ENCODE measurements at regions not wholly inside any gene's neighbourhood (a gene's known extent, or its start where the extent isn't known, plus 50 kb on each side); places are given as distances from the start of the nearest gene placed in this dataset.
"Not testable (repeated sequence)": the region's sequence is repeated elsewhere in the genome, so short reads cannot be mapped to it uniquely, and the experiment has no call there.

- no peak for DNase-seq
- in situ Hi-C loops (cut with HindIII; ENCODE audit: low pct_ligation_motif_present, low pct_unique_long_range_greater_than_20kb, low sequenced_read_pairs), result no loop called here
These were observed 57.8 kb downstream of the TRIL start for GRCh38 chr7:28900311-28900710.

GRCh38 chr7:28893888-28894287, 64.2 kb downstream of the TRIL start:
- in situ Hi-C loops (cut with HindIII; ENCODE audit: low pct_ligation_motif_present, low pct_unique_long_range_greater_than_20kb, low sequenced_read_pairs), result no loop called here
- DNase-seq, result no peak

DNA sequence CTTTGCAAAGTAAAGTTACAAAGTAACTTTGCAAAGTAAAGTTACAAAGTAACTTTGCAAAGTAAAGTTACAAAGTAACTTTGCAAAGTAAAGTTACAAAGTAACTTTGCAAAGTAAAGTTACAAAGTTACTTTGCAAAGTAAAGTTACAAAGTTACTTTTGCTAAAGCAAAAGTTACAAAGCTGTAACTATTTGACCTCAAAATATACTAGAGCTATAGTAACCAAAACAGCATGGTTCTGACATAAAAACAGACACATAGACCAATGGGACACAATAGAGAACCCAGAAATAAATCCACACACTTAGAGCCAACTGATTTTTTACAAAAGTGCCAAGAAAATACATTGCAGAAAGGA, 66.3 kb downstream of the TRIL start:
- in situ Hi-C loops (cut with HindIII; ENCODE audit: low pct_ligation_motif_present, low pct_unique_long_range_greater_than_20kb, low sequenced_read_pairs), result not testable (repeated sequence)
- peak; percentile 34 for DNase-seq

DNA sequence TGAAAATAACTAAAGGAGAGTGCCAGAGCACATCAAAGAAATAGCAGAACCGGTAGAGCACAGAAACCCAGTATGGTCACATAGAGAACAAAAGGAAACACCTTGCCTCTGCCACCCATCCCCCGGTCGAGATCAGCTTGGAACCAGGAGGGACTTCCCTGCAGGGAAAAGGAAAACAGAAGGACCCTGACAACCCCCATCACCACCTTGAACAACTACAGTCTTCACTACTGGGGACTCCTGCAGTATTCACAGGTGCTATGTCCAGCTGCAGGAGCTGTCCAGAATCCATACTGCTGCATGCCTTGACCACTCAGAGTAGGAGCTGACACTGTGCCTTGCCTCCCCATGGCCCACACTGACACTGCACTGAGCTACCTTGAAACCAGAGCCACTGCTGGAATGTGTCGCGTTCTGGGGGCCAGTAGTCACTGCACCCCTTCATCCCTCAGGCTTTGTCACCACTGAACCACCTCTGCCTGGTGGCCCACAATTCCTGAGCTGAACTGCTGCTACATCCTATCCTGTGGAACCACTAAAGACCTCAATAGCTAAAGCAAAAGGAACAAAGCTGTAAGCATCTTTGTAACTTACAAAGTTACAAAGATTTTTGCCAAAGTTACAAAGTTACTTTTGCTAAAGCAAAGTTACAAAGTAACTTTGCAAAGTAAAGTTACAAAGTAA, 66.8 kb downstream of the TRIL start:
- in situ Hi-C loops (cut with HindIII; ENCODE audit: low pct_ligation_motif_present, low pct_unique_long_range_greater_than_20kb, low sequenced_read_pairs), result no loop called here
- DNase-seq, result peak; percentile 56

- DNase-seq, result peak; percentile 15
- in situ Hi-C loops (cut with HindIII; ENCODE audit: low pct_ligation_motif_present, low pct_unique_long_range_greater_than_20kb, low sequenced_read_pairs), result no loop called here
These were observed 68.0 kb downstream of the TRIL start for GRCh38 chr7:28890137-28890536.

DNA sequence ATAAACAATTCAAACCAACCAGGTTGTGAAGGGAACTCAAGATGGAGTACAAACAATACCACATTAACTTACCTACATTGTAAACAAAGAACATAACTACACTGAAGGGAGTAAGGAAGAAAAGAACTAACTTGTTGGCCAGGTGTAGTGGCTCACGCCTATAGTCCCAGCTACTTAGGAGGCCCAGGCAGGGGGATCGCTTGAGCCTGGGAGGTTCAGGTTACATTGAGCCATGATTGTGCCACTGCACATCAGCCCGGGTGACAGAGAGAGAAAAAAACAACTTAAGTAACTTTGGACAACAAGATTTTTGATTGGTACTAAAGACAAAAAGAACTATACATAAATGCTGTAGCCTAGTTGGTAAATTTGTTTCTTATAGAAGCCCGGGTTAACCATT, 68.8 kb downstream of the TRIL start:
- no peak for DNase-seq
- in situ Hi-C loops (cut with HindIII; ENCODE audit: low pct_ligation_motif_present, low pct_unique_long_range_greater_than_20kb, low sequenced_read_pairs), result no loop called here

- in situ Hi-C loops (cut with HindIII; ENCODE audit: low pct_ligation_motif_present, low pct_unique_long_range_greater_than_20kb, low sequenced_read_pairs), result no loop called here
- DNase-seq, result no peak
These were observed 72.4 kb downstream of the TRIL start for GRCh38 chr7:28885771-28886170.

DNA sequence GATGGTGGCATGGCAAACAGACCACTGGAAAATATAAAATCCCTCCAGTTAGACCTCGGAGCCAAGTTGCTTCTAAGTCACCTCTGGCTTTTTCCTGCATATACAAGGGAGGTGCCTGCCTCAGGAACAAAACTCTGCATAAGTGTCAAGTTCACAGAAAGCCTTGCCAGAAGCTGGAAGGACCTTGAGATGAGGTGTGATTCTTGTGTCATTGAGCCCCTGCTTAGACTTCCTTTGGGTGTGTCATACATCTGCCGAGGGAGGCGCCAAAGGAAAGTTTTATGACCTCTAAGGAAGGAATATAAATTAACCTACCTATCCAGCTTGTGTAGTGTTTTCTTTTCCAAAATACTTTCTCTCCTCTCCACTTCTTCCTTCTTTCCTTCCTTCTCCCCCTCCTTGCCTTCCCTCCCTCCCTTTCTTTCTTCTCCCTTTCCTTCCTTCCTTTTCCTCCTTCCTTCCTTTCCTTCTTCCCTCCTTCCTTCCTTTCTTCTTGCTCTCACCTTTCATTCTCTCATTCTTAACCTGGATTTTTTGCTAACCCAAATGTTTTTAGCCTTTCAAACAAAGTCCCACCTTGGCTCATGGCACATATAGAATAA, 75.2 kb downstream of the TRIL start:
- DNase-seq, result no peak
- in situ Hi-C loops (cut with HindIII; ENCODE audit: low pct_ligation_motif_present, low pct_unique_long_range_greater_than_20kb, low sequenced_read_pairs), result no loop called here

DNA sequence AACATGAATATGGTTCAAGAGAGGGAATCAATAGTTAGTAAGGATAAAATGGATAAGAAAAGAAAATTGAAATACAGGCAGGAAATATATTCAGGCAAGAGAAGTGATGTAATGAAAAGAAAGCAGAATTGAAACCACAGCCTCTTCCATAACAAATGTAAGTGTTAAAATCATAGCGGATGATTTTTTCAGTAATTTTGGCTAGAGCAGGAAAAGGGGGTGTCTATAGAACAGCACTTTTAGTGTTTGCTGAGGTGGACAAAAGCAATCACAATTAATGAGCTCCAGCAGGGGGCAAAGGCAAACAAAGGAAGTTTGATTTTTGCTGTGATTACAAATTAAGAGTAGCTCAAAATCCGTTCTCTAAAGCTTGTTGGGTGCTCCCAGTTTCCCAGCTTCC, 79.0 kb downstream of the TRIL start:
- in situ Hi-C loops (cut with HindIII; ENCODE audit: low pct_ligation_motif_present, low pct_unique_long_range_greater_than_20kb, low sequenced_read_pairs), result no loop called here
- no peak for DNase-seq

GRCh38 chr7:28878481-28878880, 79.6 kb downstream of the TRIL start:
- DNase-seq, result no peak
- in situ Hi-C loops (cut with HindIII; ENCODE audit: low pct_ligation_motif_present, low pct_unique_long_range_greater_than_20kb, low sequenced_read_pairs), result no loop called here

All from ACHN (cell line).